Hematopoietic multipotent progenitor cell treated with erythropoietin and hydrocortisone succinate and interleukin-3 and kit ligand, for 15 days (in vitro differentiated cells): ENCODE measurements at regions not wholly inside any gene's neighbourhood (a gene's known extent, or its start where the extent isn't known, plus 50 kb on each side); places are given as distances from the start of the nearest gene placed in this dataset.
"Not testable (repeated sequence)": the region's sequence is repeated elsewhere in the genome, so short reads cannot be mapped to it uniquely, and the experiment has no call there.

ENCODE experiments used
- DNase-seq: peaks from one replicate; pipeline ENCODE4 v3.0.0-alpha.2; 2015; ENCODE audit warnings: low spot score

DNA sequence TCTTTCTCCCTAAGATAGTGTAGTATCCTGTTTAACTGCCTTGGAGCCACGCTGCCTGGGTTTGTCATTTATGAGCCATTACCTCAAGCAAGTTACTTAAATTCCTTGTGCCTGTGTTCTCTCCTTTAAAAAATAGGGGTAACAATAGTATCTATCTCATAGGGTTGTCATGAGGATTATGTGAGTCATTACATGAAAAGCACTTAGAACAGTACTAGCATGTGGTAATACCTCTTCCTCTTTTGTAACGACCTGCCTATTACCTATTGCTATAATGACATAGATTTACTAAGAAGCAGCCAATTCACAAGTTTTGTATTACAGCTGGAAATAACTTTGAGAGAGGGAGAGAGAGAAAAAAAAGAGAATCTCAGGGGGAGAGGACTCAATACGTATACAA is 834.7 kb downstream of the RAPGEF2 start:
- DNase-seq, result no peak

DNA sequence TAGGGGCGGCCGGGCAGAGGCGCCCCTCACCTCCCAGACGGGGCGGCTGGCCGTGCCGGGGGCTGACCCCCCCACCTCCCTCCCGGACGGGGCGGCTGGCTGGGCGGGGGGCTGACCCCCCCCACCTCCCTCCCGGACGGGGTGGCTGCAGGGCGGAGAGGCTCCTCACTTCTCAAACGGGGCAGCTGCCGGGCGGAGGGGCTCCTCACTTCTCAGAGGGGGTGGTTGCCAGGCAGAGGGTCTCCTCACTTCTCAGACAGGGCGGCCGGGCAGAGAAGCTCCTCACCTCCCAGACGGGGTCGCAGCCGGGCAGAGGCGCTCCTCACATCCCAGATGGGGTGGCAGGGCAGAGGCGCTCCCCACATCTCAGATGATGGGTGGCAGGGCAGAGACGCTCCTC is 836.8 kb downstream of the RAPGEF2 start:
- DNase-seq, result not testable (repeated sequence)

DNA sequence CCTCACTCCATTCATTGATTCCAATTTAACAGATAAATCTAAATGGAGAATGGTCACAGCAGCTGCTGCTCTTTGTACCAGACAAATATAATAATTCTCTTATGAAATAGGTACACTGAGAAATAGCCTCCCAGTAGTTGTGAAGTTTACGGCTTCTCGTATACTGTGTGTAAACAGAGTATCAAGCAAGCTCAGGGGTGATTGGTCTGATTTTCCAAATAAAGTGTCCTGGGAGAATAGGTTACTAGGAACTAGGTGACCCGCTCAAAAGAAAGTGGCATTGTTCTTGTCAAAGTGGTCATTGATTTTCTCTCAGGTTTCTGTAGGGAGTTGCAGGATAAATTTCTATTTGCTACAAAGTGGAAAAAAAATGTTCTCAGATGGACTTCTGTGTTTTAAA is 838.2 kb downstream of the RAPGEF2 start:
- no peak for DNase-seq

DNA sequence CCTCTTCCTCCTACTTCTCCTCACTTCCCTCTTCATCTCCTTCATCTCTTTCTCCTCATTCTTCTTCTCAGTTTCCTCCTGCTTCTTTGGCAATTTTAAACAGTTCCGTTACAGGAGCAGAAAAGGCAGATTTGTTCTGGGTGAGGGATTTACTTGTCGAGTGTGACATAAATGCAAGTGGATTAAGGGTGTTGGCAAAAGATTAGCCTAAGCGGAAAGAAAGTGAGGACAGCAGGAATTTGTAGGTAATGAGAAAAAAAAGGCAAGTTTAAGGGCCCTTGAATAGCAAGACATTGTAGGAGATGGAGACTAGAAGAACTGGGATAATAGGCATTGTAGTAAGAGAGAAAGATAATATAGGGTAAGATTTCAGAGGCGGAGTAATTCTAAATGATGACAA is 841.6 kb downstream of the RAPGEF2 start:
- DNase-seq, result no peak

DNA sequence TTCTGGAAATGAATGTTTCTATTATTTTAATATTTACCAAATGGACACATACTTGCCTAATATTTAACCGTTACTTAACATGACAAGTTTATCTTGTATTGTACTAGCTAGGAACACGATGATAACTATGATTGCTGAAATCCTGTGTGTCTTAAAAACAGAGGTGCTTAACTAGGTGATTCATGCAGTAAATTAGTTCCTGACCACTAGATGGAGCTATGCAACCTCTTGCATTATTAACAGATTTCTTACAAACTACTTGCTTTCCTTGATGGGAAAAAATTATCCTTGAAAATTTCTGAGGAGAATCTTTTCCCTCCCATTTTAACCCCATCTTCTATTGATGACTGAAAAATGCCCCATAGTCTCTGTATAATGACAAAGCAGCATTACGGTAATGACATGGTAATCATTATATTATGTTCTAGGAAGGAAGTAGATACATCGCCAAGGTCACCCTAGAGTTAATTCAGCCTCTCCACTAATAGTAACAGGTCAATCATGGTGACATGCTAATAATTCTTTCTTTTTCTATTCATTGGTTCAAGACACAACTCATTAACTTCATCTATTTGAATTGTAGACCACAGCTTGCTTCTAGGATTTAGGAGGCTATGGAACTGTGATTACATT is 844.2 kb downstream of the RAPGEF2 start:
- peak; percentile 18 for DNase-seq

DNA sequence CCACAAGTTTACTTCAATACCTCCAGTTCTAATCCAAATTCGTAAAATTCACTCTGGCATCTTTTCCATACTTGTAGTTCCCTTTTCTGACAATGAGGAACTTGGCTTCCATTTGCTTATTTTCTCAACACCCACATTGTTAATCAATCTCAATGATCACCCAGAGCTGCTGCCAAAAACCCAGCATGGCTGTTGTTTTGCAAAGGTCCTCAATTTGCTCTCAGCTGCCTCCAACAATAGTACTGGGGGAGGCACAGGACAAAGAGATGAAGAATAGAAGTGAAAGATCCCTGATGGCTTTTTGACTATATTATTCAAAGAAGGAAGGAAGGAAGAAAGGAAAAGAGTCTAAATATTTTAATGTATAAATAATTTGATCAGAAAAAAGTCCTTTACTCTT is 847.8 kb downstream of the RAPGEF2 start:
- DNase-seq, result no peak

DNA sequence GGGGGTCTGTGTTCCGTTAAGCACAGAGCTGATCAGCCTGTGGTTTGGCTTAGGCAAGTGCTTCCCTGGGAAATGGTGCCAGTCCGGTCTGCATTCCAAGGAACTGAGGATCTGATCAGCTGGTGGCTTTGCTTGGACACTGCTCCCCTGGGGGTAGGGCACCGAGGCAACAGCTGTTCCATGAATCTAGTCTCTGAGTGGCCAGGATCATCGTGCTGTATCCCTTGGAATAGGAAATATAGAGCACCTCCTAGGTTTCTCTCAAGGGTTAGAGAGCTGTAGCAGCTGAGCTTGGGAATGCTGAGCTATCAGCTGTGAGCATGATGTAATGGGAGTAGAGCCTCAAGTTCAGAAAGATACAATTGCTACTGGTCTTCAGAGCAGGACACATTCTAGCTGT is 863.9 kb downstream of the RAPGEF2 start:
- DNase-seq, result no peak

DNA sequence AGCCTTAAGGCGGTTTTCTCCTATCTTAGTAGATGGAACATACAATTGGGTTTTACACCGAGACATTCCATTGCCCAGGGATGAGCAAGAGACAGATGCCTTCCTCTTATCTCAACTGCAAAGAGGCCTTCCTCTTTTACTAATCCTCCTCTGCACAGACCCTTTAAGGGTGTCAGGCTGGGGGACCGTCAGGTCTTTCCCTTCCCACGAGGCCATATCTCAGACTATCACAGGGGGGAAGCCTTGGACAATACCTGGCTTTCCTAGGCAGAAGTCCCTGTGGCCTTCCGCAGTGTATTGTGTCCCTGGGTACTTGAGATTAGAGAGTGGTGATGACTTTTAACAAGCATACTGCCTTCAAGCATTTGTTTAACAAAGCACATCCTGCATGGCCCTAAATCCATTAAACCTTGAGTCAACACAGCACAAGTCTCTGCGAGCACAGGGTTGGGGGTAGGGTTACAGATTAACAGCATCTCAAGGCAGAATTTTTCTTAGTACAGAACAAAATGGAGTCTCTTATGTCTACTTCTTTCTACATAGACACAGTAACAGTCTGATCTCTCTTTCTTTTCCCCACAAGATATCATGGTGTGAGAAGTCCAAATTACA is 874.1 kb downstream of the RAPGEF2 start:
- not testable (repeated sequence) for DNase-seq

DNA sequence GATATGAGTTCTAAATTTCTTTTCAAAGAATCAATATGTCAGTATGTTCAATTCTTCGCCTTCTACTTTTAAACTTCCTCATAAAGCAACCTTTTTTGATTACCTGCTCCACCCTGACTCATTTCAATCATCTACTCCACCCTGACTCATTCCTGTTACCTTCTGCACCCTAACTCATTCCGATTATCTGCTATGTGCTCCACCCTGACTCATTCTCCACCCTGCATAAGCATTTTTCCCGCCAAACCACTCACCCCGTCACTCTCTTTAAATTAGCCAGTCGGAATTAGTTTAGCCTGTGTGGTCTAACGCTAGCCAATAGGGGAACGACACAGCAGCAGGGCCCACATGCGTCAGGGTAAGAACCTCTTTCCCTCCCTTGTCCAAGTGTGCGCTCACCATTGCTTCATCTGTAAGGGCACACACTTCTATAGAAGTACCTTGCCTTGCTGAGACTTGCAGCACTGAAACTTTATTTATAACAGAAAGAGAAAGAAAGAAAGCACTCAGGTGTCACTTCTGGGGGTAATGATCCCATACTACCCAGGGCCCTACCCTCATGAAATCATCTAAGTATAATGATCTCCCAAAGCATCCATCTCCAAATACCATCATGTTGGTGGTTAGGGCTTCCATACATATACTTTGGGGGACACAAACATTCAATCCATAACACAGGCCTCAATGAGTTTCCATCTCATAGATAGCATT is 875.2 kb downstream of the RAPGEF2 start:
- DNase-seq, result no peak

DNA sequence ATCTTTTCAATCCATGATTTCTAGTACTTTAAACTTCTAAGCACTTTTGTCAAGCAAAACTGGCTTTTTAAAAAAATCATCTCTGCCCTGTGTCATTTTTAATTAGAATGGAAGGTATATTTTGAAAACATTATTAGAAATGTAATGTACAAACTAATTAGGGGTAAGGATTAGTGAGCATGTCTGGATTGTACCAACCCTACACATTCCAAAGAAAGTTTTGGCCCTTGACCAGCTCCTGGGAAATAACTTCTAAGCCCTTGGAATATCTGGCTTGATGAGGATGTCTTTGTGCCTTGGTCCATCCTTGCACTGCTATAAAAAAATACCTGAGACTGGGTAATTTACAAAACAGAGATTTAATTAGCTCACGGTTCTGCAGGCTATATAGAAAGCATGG is 876.5 kb downstream of the RAPGEF2 start:
- DNase-seq, result no peak

DNA sequence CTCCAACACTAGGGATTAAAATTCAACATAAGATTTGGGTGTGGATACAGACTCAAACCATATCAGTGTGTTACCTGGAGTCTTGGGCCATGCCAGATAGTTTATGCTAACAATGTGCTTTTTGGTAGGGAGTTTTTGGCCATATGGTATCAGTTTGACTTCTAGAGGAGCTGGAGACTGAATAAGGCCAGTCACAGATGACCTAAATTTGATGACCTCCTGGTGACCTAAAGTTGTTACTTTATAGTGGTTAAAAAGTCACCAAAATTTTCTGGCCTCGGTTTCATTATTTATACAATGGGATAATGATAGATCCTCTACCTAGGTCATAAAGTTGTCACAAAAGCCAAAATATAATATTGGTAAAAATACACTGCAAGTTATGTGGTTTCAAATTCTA is 877.1 kb downstream of the RAPGEF2 start:
- DNase-seq, result no peak

DNA sequence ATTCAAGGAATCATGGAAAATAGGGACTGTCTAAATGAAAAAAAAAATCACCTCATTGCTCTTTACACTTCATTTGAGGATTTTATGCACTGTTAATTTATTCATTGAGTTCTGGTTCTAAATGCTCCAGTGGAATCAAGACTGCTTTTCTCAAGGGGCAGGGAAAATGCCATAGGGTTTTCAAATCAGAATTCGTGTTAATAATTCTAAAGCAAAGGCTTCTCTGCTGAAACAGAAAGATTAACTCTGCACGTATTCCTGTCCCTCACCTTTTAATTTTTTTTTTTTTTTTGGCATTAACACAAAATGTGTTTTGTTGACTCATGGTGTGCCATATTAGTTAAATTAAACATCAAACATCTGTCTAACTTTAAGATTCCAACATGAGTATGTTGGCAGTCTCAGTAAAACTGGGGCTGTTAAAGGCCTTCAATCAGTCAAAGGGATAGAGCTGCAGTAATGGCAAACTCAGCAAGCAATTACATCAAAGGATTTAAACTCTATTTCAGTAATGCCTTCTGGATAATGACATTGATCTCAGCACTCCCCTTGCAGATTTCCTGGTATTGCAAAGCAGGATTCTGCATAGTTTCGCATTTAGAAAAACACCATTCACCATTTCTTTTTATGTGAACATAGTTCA is 878.1 kb downstream of the RAPGEF2 start:
- DNase-seq, result no peak

DNA sequence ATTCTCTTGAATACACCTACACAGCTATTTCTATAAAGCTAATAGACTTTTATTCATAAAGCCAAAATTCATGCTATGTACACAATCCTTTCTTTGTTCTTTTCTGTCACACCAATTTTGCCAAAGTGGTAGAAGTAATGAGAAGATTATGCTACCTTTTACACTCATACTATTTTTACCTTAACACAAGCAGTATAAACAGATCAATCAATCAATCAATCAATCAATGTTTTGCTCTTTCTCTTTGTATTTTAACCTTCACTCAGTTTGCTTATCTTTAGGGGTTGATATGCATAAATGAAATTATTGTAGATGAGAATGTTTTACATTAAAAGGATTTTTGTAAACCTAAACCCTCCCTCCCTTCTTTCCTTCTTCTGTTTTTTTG is 878.6 kb downstream of the RAPGEF2 start:
- DNase-seq, result no peak

DNA sequence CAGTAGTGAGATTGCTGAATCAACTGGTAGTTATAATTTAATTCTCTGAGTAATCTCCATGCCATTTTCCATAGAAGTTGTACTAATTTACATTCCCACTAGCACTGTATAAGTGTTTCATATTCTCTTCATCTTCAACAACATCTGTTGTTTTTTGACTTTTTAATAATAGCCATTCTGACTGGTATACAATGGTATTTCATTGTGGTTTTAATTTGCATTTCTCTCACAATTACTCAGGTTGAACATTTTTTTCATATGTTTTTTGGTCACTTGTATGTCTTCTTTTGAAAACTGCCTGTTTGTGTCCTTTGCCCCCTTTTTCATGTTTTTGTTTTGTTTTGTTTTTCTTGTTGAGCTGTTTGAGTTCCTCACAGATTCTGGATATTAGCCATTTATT is 880.2 kb downstream of the RAPGEF2 start:
- DNase-seq, result no peak

DNA sequence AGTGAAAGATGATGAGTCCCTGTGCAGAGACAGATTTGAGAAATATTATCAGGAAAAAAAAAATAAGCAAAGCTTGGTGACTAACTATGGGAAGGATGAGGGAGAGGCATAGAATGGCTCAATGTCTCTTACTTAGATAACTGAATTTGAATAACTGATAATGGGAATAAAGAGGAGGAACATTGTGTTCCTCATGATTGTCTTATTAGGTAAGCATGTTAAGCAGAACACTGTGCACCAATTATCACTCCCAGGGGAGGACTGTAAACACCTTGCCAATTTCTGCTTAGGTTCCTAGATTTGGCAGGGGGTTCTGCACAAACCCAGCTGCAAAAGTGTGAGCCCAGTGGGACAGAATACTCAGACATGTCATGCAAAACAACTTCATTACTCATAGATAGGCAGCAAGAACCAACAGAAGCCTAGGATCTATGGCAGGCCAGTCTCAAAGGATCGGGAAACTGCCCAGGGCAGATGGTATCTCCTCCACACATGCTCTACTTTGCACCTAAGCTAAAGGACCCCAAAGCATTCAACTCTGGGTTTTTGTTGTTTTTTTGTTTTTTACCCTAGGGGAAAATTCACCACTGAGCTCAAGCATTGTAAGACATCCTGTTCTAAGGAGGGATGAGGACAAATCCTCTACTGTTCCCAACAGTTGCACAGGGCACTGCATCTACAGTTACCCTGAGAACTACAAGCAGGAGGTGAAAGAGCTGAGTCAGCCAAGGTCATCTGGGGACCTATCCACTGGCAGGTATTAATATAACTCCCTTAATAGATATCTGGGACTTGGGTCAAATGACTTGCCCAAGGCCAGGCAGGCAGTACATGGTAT is 907.0 kb downstream of the RAPGEF2 start:
- no peak for DNase-seq

DNA sequence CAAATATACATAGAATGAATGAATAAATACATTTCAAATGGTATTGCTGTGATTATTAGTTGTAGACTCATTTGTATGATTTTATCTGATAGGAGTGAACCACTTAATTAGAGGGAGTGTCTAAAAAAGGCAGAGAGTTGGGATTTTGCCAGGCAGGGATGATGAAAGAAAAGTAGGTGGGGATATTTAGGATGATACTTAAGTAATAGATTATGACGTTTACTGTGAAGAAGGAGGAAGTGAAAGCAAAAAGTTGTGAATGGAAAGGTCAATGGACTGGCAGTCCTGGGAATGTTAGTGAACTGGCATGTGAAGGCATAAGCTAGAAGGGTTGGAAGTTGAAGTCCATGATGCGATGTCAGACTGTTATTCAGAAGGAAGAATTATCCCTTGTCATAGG is 917.1 kb downstream of the RAPGEF2 start:
- no peak for DNase-seq

DNA sequence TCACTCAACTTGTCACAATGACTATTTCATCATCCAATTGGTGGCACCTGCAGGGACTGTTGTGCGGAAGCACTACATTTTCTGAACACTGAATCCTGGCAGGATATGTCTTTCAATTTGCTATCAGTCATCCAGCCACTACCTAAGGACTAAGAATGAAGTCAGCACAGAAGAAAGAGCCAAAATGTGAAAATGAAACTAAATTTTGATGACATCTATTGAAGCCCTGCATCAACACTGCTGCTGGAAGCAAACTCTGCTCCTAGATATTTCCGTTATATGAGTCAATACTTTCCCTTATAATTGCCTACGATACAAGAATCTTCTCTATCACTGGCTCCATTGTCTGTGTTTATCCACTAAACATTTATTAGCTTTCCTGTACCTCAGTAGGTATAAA is 917.9 kb downstream of the RAPGEF2 start:
- no peak for DNase-seq

DNA sequence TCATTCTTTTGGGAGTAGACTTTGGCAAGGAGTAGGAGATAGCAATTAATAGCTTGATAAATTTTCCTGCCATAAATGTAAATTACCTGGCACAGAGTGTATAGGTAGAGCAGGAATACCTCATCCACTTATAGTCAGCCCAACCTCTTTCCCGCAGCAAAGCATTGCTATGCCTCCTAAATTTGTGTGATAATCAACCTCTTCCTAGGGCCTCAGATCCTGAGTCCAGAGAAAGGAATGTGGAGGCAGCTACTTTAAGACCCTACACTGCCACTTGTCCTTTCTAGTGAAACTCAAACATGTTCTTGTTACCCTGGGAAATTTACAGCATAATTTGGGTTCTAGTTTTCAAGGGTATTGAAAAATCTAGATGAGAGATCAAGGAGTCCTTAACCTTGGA is 919.0 kb downstream of the RAPGEF2 start:
- DNase-seq, result no peak

DNA sequence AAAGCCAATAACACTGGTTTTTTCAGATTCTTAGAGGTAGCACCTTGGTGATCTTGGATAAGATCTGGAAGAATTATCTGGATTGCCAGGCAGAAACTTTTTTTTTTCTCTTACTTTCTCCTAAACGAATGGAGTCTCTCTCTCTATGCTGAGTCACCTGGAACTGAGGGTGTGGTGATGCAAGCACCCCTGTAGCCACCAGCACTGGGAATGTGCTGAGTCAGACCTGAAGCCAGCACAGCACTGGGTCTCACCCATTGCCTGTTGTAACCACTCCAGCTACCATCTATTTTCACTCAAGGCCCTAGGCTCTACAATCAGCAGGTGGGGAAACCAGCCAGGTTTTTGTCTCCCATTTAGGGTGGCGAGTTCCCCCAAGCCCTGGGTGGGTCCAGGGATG is 923.8 kb downstream of the RAPGEF2 start:
- DNase-seq, result no peak

DNA sequence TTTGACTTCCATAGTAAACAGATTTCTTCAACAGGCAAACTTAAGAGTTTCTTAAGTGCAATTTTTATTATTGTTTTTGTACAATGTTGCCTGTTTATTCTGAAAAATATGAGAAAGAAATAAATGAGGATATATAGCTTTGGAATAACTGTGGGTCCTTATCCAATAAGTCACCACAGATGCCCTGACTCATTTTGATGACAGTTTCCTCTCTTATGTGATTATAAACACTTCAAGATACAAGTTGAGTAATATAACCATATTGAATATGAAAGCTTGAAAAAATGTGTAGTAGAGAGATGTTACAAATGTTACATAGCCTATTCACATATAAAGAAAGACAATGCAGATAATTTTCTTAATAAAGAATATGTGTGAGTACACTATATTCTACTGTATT is 931.6 kb downstream of the RAPGEF2 start:
- no peak for DNase-seq

DNA sequence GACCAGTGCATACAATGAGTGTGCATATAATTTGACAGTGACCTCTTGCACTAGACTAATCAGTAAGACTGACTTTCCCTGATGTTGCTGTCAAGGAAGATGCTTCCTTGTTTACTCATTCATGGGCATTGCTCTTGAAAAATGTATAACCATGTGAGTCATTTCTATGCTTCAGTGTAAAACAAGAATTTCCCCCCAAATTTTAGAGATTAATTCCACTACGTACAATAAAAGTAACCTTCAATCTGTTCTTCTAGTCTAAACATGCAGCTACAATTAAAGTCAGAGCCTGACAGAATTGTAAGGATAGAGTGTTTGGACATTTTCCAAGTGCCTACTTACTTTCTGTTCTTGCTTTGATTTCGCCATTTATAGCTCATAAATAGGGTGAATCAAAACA is 935.7 kb downstream of the RAPGEF2 start:
- DNase-seq, result no peak

DNA sequence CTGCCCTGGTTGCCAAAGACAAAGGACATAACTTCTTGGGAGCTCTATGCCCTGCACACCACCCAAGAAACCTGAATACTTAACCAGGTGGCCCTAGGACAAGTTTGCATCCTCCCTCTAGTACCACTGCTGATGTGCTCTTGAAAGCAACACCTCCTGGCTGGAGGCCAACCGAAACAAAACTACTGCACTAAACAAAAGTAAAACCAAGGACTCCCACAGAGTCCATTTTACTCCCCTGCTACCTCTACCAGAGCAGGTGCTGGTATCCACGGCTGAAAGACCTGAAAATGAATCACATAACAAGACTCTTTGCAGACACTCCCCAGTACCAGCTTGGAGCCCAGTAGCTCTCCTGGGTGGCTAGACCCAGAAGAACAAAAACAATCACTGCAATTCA is 941.8 kb downstream of the RAPGEF2 start:
- no peak for DNase-seq
